ENCODE measurements at regions not wholly inside any gene's neighbourhood (a gene's known extent, or its start where the extent isn't known, plus 50 kb on each side); places are given as distances from the start of the nearest gene placed in this dataset.
"Not testable (repeated sequence)": the region's sequence is repeated elsewhere in the genome, so short reads cannot be mapped to it uniquely, and the experiment has no call there.

GRCh38 chr5:102069974-102070373, 226.1 kb downstream of the SLCO4C1 start:
- Histone ChIP-seq H3K9me2 (ENCODE audit: insufficient read depth) (no peaks in the 10 kb centered on the region), H3K36me3 (ENCODE audit: low read depth) (no peaks in the 10 kb centered on the region), H2AFZ (no peak overlapping the region), H3K4me2 (ENCODE audit: unreplicated experiment) (no peak overlapping the region), H3K27me3 (replicated peaks; ENCODE audit: insufficient read depth) (no peaks in the 10 kb centered on the region), H3F3A (ENCODE audit: insufficient read depth) (no peaks in the 10 kb centered on the region), H3K9me3 (ENCODE audit: low read depth) (peaks cover 3% of the 10 kb centered on the region), H3K4me3 (no peak overlapping the region), H4K20me1 (ENCODE audit: insufficient read depth) (no peaks in the 10 kb centered on the region), H3K79me2 (ENCODE audit: insufficient read depth) (no peaks in the 10 kb centered on the region), H3K27ac (no peak overlapping the region), H3K9ac (no peak overlapping the region), H3K4me1 (ENCODE audit: insufficient read depth) (no peaks in the 10 kb centered on the region)
- no peak for TF ChIP-seq EZH2phosphoT487 (IDR thresholded peaks at IDR 0.05; ENCODE audit: insufficient read depth, low read depth)
- no peak for TF ChIP-seq EZH2 (IDR thresholded peaks at IDR 0.05; ENCODE audit: insufficient read depth, poor library complexity, severe bottlenecking)
- in situ Hi-C loops (cut with MboI) = no loop called here
- 20 to 21% methylated on average over 3 of the region's 3 CpGs for WGBS, 2 experiments (ENCODE audit: low coverage in 1 of 2, low lambda C conversion rate in 2 of 2, missing lambda C conversion rate in 2 of 2)
- DNase-seq = no peak

- Histone ChIP-seq H3K4me2 (ENCODE audit: unreplicated experiment) (no peak overlapping the region), H3K4me3 (no peak overlapping the region), H3K79me2 (ENCODE audit: insufficient read depth) (no peaks in the 10 kb centered on the region), H3K9me3 (ENCODE audit: low read depth) (peaks cover 3% of the 10 kb centered on the region), H3K27ac (no peak overlapping the region), H3K4me1 (ENCODE audit: insufficient read depth) (no peaks in the 10 kb centered on the region), H3K9me2 (ENCODE audit: insufficient read depth) (no peaks in the 10 kb centered on the region), H4K20me1 (ENCODE audit: insufficient read depth) (no peaks in the 10 kb centered on the region), H3K36me3 (ENCODE audit: low read depth) (no peaks in the 10 kb centered on the region), H3F3A (ENCODE audit: insufficient read depth) (no peaks in the 10 kb centered on the region), H3K9ac (no peak overlapping the region), H3K27me3 (replicated peaks; ENCODE audit: insufficient read depth) (no peaks in the 10 kb centered on the region), H2AFZ (no peak overlapping the region)
- in situ Hi-C loops (cut with MboI) = no loop called here
- TF ChIP-seq EZH2 (IDR thresholded peaks at IDR 0.05; ENCODE audit: insufficient read depth, poor library complexity, severe bottlenecking) (no peak), EZH2phosphoT487 (IDR thresholded peaks at IDR 0.05; ENCODE audit: insufficient read depth, low read depth) (no peak)
- 1 to 9% methylated on average over 3 of the region's 3 CpGs for WGBS, 2 experiments (ENCODE audit: low coverage in 1 of 2, low lambda C conversion rate in 2 of 2, missing lambda C conversion rate in 2 of 2)
- no peak for DNase-seq
These were observed 227.2 kb downstream of the SLCO4C1 start for GRCh38 chr5:102068870-102069269.

DNA sequence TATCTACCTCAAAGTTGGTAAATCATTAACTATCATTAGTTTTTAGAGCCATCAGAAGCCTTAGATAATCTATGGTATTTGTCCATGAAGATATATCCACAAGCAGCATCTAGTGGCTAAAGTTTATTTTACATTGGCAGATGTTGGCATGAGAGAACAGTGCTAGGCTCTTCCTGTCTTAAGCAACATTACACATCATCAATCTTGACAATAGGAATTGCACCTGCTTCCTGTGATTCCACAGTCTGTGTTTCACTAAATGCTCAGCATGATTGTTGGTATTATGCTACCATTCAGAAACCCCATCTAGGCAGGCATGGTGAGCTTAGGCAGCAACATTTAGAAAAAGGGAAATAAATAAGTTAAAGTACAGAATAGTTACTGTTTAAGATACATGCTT, 246.6 kb downstream of the SLCO4C1 start:
- Histone ChIP-seq H4K20me1 (ENCODE audit: insufficient read depth) (no peaks in the 10 kb centered on the region), H3K36me3 (ENCODE audit: low read depth) (no peaks in the 10 kb centered on the region), H3K27ac (no peak overlapping the region), H3K9ac (no peak overlapping the region), H3K9me3 (ENCODE audit: low read depth) (no peaks in the 10 kb centered on the region), H3K9me2 (ENCODE audit: insufficient read depth) (no peaks in the 10 kb centered on the region), H3F3A (ENCODE audit: insufficient read depth) (no peaks in the 10 kb centered on the region), H3K79me2 (ENCODE audit: insufficient read depth) (no peaks in the 10 kb centered on the region), H3K27me3 (replicated peaks; ENCODE audit: insufficient read depth) (no peaks in the 10 kb centered on the region), H3K4me1 (ENCODE audit: insufficient read depth) (no peaks in the 10 kb centered on the region), H3K4me3 (no peak overlapping the region), H3K4me2 (ENCODE audit: unreplicated experiment) (no peak overlapping the region), H2AFZ (no peak overlapping the region)
- DNase-seq = no peak
- TF ChIP-seq EZH2phosphoT487 (IDR thresholded peaks at IDR 0.05; ENCODE audit: insufficient read depth, low read depth) (no peak), EZH2 (IDR thresholded peaks at IDR 0.05; ENCODE audit: insufficient read depth, poor library complexity, severe bottlenecking) (no peak)
- in situ Hi-C loops (cut with MboI) = no loop called here

GRCh38 chr5:102048940-102049339, 247.1 kb downstream of the SLCO4C1 start:
- Histone ChIP-seq H3K4me3 (no peak overlapping the region), H3K27me3 (replicated peaks; ENCODE audit: insufficient read depth) (no peaks in the 10 kb centered on the region), H3K9ac (no peak overlapping the region), H3K9me3 (ENCODE audit: low read depth) (no peaks in the 10 kb centered on the region), H4K20me1 (ENCODE audit: insufficient read depth) (no peaks in the 10 kb centered on the region), H3K79me2 (ENCODE audit: insufficient read depth) (no peaks in the 10 kb centered on the region), H3F3A (ENCODE audit: insufficient read depth) (no peaks in the 10 kb centered on the region), H3K4me1 (ENCODE audit: insufficient read depth) (no peaks in the 10 kb centered on the region), H3K9me2 (ENCODE audit: insufficient read depth) (no peaks in the 10 kb centered on the region), H3K36me3 (ENCODE audit: low read depth) (no peaks in the 10 kb centered on the region), H2AFZ (no peak overlapping the region), H3K27ac (no peak overlapping the region), H3K4me2 (ENCODE audit: unreplicated experiment) (no peak overlapping the region)
- in situ Hi-C loops (cut with MboI) = no loop called here
- 44 to 48% methylated on average over 1 of the region's 1 CpG for WGBS, 2 experiments (ENCODE audit: low coverage in 1 of 2, low lambda C conversion rate in 2 of 2, missing lambda C conversion rate in 2 of 2)
- no peak for DNase-seq
- no peak for TF ChIP-seq EZH2phosphoT487 (IDR thresholded peaks at IDR 0.05; ENCODE audit: insufficient read depth, low read depth)
- no peak for TF ChIP-seq EZH2 (IDR thresholded peaks at IDR 0.05; ENCODE audit: insufficient read depth, poor library complexity, severe bottlenecking)

DNA sequence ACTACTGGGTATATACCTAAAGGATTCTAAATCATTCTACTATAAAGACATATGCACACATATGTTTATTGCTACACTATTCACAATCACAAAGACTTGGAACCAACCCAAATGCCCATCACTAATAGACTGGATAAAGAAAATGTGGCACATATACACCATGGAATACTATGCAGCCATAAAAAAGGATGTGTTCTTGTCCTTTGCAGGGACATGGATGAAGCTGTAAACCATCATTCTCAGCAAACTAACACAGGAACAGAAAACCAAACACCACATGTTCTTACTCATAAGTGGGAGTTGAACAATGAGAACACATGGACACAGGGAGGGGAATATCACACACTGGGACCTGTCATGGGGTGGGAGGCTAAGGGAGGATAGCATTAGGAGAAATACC, 249.0 kb downstream of the SLCO4C1 start:
- DNase-seq; H3K4me3 ChIP-seq; H3K27ac ChIP-seq; H3K36me3 ChIP-seq (ENCODE audit: low read depth); H4K20me1 ChIP-seq (ENCODE audit: insufficient read depth); H3K27me3 ChIP-seq (replicated peaks; ENCODE audit: insufficient read depth); in situ Hi-C loops (cut with MboI); H3K9me2 ChIP-seq (ENCODE audit: insufficient read depth); H3K4me2 ChIP-seq (ENCODE audit: unreplicated experiment); H3K9me3 ChIP-seq (ENCODE audit: low read depth); H3F3A ChIP-seq (ENCODE audit: insufficient read depth); H3K79me2 ChIP-seq (ENCODE audit: insufficient read depth); H3K4me1 ChIP-seq (ENCODE audit: insufficient read depth); H3K9ac ChIP-seq; H2AFZ ChIP-seq: not testable (repeated sequence)

All from GM23248 (cell line).